GM21529 (cell line): ENCODE measurements at regions not wholly inside any gene's neighbourhood (a gene's known extent, or its start where the extent isn't known, plus 50 kb on each side); places are given as distances from the start of the nearest gene placed in this dataset.
"Not testable (repeated sequence)": the region's sequence is repeated elsewhere in the genome, so short reads cannot be mapped to it uniquely, and the experiment has no call there.

Source experiments
- ATAC-seq: cut with Tn5 transposase; IDR thresholded peaks from one replicate; pipeline ENCODE4 v1.9.1; 2021; ENCODE audit not compliant: unreplicated experiment

DNA sequence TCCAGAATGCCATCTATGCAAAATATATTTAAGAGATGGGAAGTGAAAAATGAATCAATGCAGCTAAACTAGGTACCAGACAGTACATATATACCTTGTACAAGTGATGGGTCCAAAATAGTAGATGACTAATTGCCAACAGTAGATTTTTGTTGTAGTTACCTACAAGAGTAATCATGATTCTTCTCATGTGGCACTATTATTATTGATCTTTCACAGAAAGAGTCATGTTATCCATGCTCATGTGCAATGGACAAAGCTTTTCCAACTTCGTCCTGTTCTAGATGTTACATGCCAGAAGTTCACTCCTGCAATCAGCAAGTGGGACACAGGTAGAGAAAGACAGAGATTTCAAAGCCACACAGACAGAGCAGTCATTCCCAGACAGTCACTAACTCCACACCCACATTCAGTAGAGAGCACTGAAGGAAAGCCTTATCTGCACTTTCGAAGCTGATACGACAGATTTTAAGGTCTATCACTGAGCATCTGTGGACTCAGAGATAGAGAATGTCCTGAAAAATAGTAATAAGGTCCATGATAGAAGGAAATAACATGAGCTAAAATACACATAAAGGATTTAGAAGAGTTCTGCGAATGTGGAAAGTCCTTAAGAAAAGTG lies 101.6 kb upstream of the ITPRID2 start:
- peak; percentile 26 for ATAC-seq

DNA sequence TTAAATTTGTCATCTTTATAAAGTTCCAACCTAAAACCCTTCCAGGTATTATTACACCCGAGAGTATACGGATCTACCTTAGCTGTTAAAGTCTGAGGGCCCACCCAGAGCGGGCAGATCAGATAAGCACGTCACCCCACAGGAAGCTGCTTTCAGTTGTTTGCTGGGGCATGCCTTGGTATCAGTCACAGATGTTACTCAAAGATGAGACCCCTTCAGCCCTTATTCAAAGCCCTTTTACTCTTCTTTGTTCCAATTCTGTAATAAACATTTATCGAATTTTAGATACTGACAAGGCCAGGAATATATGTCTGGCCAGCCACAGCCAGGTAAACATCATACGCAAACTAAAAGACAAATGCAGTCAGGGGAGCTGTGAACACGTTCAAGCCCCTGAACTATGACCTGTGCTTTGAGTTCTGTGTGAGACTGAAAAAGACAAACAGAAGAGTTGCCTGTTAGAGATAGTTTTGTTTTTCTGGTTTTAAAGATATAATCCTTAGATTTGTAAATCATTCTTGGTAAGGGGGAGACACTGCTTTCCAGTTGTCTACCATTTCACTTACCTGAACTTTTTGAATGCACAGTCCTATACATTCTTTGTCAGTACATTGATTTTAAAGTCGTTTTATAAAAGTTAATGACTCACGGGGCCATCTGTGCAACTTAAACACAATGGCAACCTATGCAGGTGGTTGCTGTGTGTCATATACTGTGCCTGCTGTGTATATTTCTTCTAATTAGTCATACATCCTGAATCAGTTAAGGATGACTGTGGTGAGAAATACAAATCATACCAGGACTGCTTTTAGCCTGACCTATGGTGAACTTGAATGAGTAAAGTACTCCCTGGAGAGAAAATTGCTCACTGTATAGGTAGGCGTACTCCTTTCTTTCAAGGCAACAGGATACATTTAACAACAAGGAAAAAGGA lies 100.5 kb upstream of the ITPRID2 start:
- peak; percentile 93 for ATAC-seq

DNA sequence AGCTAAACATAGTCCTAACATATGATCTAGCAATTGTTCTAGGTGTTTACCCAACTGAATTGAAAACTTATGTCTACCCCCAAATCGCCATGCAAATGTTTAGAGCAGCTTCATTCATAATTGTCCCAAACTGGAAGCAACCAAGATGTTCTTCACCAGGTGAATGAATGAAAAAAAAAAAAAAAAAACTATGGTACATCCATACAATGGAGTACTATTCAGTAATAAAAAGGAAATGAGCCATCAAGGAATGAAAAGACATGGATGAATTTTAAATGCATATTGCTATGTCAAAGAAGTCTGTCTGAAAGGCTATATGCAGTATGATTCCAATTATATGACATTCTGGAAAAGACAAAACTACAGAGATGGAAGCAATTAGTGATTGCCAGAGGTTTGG lies 98.6 kb upstream of the ITPRID2 start:
- ATAC-seq: no peak

GRCh38 chr2:181798022-181798421 lies 93.5 kb upstream of the ITPRID2 start:
- ATAC-seq: no peak

DNA sequence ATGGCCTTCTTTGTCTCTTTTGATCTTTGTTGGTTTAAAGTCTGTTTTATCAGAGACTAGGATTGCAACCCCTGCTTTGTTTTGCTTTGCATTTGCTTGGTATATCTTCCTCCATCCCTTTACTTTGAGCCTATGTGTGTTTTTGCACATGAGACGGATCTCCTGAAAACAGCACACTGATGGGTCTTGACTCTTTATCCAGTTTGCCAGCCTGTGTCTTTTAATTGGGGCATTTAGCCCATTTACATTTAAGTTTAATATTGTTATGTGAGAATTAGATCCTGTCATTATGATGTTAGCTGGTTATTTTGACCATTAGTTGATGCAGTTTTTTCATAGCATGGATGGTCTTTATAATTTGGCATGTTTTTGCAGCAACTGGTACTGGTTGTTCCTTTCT lies 89.2 kb upstream of the ITPRID2 start:
- not testable (repeated sequence) for ATAC-seq

GRCh38 chr2:181803903-181804799 lies 87.4 kb upstream of the ITPRID2 start:
- ATAC-seq: not testable (repeated sequence)

GRCh38 chr2:181805228-181806038 lies 86.1 kb upstream of the ITPRID2 start:
- ATAC-seq: no peak

DNA sequence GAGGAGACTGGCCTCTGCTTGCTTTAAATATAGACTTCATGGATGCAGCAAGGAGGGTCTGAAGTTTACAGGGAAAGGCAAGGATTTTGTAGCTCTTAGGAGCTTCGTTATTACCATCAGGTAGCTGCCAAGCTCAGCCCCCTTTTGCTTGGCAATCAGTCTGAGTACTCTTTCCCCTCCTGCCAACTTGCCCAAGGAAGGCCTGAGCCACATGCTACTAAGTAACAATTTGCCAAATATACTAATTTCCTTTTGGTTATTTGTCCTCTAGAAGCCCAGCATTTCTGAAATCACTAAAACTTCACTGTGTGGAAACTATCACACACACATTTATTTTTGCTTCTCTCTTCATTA lies 85.5 kb upstream of the ITPRID2 start:
- no peak for ATAC-seq

- ATAC-seq: no peak
Measured at GRCh38 chr2:181807526-181807925, 84.0 kb upstream of the ITPRID2 start.

DNA sequence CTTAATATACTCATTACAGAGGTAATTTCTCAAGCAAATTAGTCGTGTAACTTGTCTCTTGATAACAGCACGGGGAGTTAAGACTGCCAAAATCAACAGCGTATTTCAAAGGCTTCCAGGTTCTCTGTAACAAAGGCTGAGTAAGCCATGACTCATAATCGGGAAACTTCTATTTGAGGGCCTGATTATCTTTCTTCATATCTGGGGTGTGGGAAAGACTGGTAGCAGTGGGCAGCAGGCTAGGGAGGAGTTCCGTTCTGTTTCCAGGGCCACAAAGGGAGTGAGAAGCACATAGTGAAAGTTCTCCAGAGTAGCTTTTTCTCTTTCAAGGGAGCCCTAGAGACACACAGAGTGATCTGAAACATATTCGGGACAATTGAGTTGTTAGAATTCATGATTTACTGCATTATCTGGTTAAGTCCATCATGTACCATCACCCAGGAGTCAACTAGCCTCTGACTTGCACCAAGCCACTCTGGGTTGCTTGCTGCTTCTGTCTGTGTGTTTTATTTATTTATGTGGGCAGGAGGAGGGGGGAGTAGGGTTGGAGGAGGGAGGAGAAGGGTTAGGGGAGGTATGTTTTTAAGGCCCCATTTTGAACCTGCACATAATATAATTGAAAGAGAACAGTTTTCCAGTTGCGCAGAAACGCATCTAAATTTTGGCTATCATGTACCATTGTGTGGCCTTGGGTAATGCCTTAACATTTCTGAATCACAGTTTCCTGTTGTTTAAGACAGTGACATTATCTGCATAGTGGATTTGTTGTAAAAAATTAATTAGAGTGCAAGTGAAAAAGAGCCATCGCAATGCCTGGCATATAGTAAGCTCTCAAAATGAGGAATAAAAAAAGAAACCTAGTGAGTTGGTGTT lies 80.5 kb upstream of the ITPRID2 start:
- ATAC-seq: no peak

GRCh38 chr2:181812106-181812743 lies 79.3 kb upstream of the ITPRID2 start:
- no peak for ATAC-seq

DNA sequence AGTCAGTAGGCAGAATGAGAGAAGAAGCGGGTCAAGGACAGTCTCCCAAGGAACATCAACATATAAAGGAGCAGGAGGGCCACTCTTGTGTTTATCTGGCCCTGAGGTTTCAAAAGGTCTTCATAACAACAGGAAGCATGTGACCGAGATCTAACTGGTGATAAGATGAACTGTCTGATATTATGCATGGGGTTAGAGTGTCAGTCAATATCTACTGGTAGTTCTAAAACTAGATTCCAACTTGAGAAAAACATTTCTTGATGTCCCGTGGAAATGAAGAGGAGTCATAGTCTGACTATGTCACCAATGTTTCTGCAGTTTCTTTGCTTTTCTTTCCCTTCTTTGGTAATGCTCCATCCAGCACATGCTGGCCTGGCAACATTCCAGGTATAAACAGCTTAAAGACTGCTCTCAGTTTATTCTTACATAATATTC lies 77.5 kb upstream of the ITPRID2 start:
- no peak for ATAC-seq

GRCh38 chr2:181817509-181817908 lies 74.0 kb upstream of the ITPRID2 start:
- ATAC-seq: no peak

DNA sequence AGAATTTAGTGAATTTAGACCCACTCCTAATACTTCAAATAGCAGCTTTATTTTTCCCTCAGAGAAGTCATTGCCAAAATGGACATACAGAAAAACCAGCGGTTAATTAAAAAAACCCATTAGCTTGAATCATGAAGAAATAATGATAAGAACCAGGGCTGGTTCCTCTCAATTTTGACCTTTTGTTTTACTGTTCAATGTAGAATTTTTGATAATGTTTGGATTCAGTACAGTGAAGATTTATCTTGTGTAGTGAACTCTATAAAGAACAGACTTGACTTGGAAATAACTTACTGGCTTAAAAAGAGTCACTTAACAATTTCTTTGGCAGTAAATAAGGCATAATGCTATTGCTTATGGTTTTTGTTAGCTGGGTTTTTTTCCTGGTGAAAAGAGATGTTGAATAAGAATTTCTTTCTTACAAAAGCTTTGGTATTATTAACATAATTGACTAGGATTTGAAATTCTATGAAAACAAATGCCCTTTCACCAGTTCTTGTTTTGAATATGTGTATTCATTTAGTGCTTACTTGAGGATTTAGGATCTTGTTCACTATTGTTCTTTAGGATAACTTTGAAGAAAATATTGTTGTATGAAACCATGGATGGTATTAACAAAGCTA lies 73.4 kb upstream of the ITPRID2 start:
- ATAC-seq: no peak

DNA sequence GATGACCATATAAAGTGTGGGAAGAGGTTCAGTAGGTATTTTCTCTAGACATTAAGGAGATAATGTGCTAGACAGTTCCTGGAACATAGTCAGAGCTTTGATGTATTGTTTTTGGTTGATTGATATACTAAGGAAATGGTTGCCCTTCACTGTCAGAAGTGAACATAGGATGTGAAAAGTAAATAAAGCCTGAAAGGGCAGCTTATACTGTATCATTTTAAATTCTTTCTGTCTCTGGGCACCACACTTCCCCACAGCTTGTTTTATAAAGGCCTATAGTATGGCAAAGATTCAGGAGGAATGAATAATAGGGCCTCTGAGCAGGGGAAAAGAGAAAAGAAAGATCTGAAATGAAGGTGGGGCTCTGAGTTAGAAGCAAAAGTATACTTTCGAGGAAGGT lies 72.7 kb upstream of the ITPRID2 start:
- ATAC-seq: no peak

GRCh38 chr2:181821049-181821448 lies 70.5 kb upstream of the ITPRID2 start:
- no peak for ATAC-seq

- ATAC-seq: no peak
Measured at GRCh38 chr2:181822097-181822496, 69.4 kb upstream of the ITPRID2 start.

GRCh38 chr2:181823405-181823804 lies 68.1 kb upstream of the ITPRID2 start:
- no peak for ATAC-seq
